Activated T-cell treated with anti-CD3 and anti-CD28 coated beads, Interleukin-2, amount 50 U/mL, for 72 hours (primary cell): ENCODE measurements at regions not wholly inside any gene's neighbourhood (a gene's known extent, or its start where the extent isn't known, plus 50 kb on each side); places are given as distances from the start of the nearest gene placed in this dataset.

Source experiments
- ATAC-seq, 2 donors: fragments of 150-1000 bp; cut with Tn5 transposase; replicated peaks in 1 of 2; 2 replicates each; pipeline ENCODE4 v1.10.0; 2021; ENCODE audit warnings: moderate library complexity in 2 of 2, mild to moderate bottlenecking in 1 of 2
- DNase-seq, 2 donors: peaks; one replicate each; pipeline ENCODE4 v3.0.0; 2021 to 2022; ENCODE audit warnings: mixed read lengths in 1 of 2
- H3K27ac Mint-ChIP-seq: one replicate; pipeline ENCODE4 v1.8.0; 2022; ENCODE audit warnings: mild to moderate bottlenecking, moderate library complexity, mixed read lengths
- H3K27me3 Mint-ChIP-seq: one replicate; pipeline ENCODE4 v1.8.0; 2022; ENCODE audit warnings: low read depth, mixed read lengths
- H3K36me3 Mint-ChIP-seq, 2 donors: one replicate each; pipeline ENCODE4 v1.8.0; 2022; ENCODE audit warnings: mixed read lengths in 2 of 2, mild to moderate bottlenecking in 1 of 2; ENCODE audit not compliant: insufficient read depth in 2 of 2
- H3K4me1 Mint-ChIP-seq: one replicate; pipeline ENCODE4 v1.8.0; 2022; ENCODE audit warnings: low read depth, mixed read lengths
- H3K4me3 Mint-ChIP-seq, 2 donors: one replicate each; pipeline ENCODE4 v1.8.0; 2022; ENCODE audit warnings: mild to moderate bottlenecking in 2 of 2, mixed read lengths in 2 of 2, moderate library complexity in 2 of 2
- H3K9me3 Mint-ChIP-seq, 2 donors: one replicate each; pipeline ENCODE4 v1.8.0; 2022; ENCODE audit warnings: mixed read lengths in 2 of 2

DNA sequence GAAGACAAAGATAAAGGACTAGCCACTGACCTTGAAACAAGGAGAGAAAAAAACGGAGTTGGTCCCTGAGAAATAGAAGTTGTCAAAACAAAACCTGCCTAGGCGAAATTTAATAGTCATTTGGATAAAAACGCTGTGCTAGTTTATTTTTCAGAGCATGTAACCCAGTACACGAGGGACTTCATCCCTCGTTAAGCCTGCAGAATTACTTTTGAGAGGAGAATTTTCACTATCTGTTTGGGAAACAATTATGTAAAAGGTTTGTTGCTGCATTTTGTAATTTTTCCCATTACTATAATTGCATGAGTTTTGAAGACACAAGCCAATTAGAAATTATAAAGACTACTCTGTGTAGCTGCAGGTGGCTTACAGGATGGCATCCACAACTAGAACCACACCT, 71.6 kb upstream of the MAP3K7 start:
- Mint-ChIP-seq H3K36me3 (no peaks in the 10 kb centered on the region), H3K27me3 (peaks cover 15% of the 10 kb centered on the region)

GRCh38 chr6:90656325-90656724, 69.5 kb upstream of the MAP3K7 start:
- ATAC-seq (no peak), DNase-seq (no peak)
- no peaks in the 10 kb centered on the region for H3K36me3 Mint-ChIP-seq
- no peaks in the 10 kb centered on the region for H3K9me3 Mint-ChIP-seq
- H3K27me3 Mint-ChIP-seq = peaks cover 15% of the 10 kb centered on the region
- H3K27ac Mint-ChIP-seq = no peak overlapping the region
- no peaks in the 10 kb centered on the region for H3K4me1 Mint-ChIP-seq
- H3K4me3 Mint-ChIP-seq = no peak overlapping the region

More for the DNA sequence above, 71.6 kb upstream of the MAP3K7 start:
- DNase-seq (no peak), ATAC-seq (no peak)
- no peak overlapping the region for H3K4me3 Mint-ChIP-seq
- H3K27ac Mint-ChIP-seq = no peak overlapping the region
- no peaks in the 10 kb centered on the region for H3K4me1 Mint-ChIP-seq
- H3K9me3 Mint-ChIP-seq = no peaks in the 10 kb centered on the region

GRCh38 chr6:90654806-90655205, 67.9 kb upstream of the MAP3K7 start:
- DNase-seq (no peak), ATAC-seq (no peak)
- H3K27ac Mint-ChIP-seq = no peak overlapping the region
- H3K27me3 Mint-ChIP-seq = peaks cover 15% of the 10 kb centered on the region
- H3K4me1 Mint-ChIP-seq = no peaks in the 10 kb centered on the region
- H3K36me3 Mint-ChIP-seq = no peaks in the 10 kb centered on the region
- H3K9me3 Mint-ChIP-seq = no peaks in the 10 kb centered on the region
- no peak overlapping the region for H3K4me3 Mint-ChIP-seq

DNA sequence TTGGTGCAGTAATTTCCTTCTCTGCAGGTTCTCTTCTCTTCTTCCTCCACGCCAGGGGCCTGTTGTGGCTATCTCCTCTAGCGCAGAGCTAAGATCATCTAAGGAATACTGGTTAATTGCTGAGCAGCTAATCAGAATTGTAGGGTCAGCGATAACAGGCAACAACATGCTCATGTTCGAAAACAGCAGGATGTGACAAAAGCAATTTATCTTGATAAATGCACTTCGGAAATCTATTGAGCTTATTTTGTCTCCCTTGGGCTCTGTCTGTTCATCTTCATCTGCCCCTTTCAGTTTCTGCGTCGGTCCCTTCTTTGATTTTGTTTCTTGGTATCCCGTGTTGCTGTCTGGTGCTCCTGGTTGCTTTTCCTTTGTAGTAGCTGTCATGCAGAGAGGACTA, 67.3 kb upstream of the MAP3K7 start:
- Mint-ChIP-seq H3K4me3 (no peak overlapping the region), H3K27ac (no peak overlapping the region), H3K9me3 (no peaks in the 10 kb centered on the region), H3K27me3 (peaks cover 15% of the 10 kb centered on the region), H3K4me1 (no peaks in the 10 kb centered on the region), H3K36me3 (no peaks in the 10 kb centered on the region)
- no peak for ATAC-seq
- no peak for DNase-seq

DNA sequence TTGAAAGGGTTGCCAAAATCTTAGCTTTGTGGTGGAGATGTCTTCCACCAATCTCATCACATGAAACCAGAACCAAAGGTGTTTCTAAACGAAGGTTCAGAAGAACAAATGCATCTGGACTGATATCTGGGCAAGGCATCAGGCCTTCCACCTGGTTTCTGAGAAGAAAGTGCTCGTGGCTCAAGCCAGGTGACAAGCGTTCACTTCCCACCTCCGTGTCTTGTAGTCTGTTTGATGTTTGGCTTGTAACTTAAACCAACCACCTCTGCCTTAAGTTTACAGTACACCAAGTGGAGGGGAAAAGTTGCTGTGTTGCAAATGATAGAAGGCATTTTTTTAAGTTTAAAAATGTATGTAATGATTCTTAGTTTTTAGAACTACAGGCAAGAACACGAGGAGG, 66.9 kb upstream of the MAP3K7 start:
- H3K27me3 Mint-ChIP-seq = peaks cover 13% of the 10 kb centered on the region
- DNase-seq (no peak), ATAC-seq (no peak)
- no peaks in the 10 kb centered on the region for H3K36me3 Mint-ChIP-seq
- no peaks in the 10 kb centered on the region for H3K4me1 Mint-ChIP-seq
- no peaks in the 10 kb centered on the region for H3K9me3 Mint-ChIP-seq
- H3K27ac Mint-ChIP-seq = no peak overlapping the region
- no peak overlapping the region for H3K4me3 Mint-ChIP-seq

DNA sequence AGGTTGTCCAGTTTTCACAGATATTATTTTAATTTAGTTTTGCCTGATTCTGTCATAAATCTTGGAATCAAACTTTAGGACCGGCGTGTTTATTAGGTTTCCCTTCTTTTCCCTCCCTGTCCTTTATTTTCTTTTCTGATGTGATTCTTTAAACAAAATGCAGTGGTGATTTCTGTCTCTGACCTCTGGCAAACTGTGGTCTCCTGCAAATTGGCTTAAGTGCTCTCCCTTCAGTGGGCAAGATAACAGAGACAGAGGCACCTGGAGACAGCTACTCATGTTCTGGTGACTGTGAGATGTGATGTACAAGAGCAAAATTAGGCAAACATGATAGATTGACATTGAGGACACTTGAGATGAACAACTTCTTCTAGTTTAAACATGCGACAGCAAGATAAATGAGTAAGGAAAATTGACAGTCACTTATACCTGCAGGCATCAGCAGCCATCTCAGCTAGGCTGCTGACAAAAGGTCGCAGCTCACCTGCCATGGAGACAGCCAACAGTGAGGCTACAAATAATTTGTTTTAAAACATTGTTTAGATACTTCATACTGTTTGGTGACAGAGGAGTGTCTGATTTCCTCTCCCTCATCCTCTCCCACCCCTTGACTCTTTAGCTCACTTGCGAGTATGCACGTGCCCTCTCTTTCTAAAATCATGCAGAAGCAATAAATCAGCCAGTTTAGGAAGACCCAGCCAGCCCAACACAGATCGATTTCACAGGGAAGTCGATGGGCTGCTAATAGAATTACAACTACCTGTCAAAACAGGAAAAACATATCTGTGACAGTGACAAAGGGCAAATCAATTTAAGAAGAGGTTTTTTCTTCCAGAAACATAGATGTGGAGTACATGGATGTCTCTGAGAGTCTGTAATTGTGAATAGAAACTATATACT, 63.4 kb upstream of the MAP3K7 start:
- H3K27ac Mint-ChIP-seq = no peak overlapping the region

DNA sequence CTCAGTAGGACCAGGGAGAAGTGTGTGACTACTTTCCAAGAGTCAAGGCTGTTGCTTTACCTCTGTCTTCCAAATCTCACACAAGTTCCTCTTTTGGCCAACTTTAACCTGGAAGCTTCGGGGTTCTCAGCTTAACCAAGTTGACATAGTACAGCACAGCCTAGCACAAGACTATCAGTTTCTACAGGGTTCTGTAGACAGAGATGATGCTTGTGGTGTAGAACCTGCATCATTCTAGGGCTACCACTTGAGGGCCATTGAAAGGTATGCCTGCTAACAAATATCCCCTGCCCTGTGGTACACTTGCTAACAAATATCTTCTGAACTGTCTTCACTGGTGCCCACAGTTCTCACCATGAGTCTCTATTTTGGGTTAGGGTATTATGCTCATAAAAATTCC, 62.0 kb upstream of the MAP3K7 start:
- Mint-ChIP-seq H3K4me1 (no peaks in the 10 kb centered on the region), H3K9me3 (no peaks in the 10 kb centered on the region), H3K27me3 (peaks cover 6% of the 10 kb centered on the region), H3K4me3 (no peak overlapping the region), H3K27ac (no peak overlapping the region), H3K36me3 (no peaks in the 10 kb centered on the region)
- DNase-seq (no peak), ATAC-seq (no peak)

More for the DNA sequence above, 63.4 kb upstream of the MAP3K7 start:
- Mint-ChIP-seq H3K27me3 (peaks cover 16% of the 10 kb centered on the region), H3K4me1 (no peaks in the 10 kb centered on the region), H3K9me3 (no peaks in the 10 kb centered on the region), H3K4me3 (no peak overlapping the region), H3K36me3 (no peaks in the 10 kb centered on the region)
- DNase-seq = no peak
- no peak for ATAC-seq

DNA sequence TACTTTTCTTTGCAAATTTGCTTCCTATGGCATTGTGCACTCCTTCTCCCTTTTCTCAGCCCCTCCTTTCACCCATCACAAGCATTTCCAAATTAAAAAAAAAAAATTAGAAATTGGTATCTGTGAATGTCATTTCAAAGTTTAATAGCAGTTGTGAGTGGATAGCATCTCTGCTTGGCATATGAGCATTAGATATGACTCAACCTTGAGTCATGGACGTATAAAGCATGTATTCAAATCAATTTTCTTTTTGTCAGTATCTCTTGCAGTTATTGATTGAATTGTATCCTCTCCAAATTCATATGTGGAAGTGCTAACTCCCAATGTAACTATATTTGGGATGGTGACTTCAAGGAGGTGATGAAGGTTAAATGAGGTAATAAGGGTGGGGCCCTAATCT, 60.1 kb upstream of the MAP3K7 start:
- Mint-ChIP-seq H3K27me3 (peaks cover 7% of the 10 kb centered on the region), H3K4me1 (no peaks in the 10 kb centered on the region), H3K27ac (no peak overlapping the region), H3K36me3 (no peaks in the 10 kb centered on the region), H3K4me3 (no peak overlapping the region), H3K9me3 (no peaks in the 10 kb centered on the region)
- DNase-seq = no peak
- no peak for ATAC-seq

DNA sequence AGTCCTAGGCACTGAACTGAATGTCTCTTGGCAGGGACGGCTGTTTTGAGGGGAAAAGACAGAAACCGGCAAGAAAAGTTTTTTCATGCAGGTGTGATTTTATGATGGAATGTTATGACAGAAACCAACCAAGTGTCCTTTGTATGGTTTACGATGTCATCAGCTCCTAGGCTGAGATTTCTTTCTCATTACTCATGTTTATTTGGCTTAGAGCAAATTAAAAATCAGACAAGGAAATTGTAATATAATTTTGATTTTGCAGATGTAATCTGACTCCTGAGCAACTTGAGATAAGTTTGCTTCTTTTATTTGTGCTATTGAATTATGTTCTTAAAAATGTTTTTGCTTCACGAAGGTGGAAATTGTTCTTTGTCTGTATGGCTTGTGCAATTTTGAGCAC, 58.8 kb upstream of the MAP3K7 start:
- Mint-ChIP-seq H3K36me3 (no peaks in the 10 kb centered on the region), H3K27ac (no peak overlapping the region), H3K4me1 (no peaks in the 10 kb centered on the region), H3K27me3 (peaks cover 13% of the 10 kb centered on the region), H3K9me3 (no peaks in the 10 kb centered on the region), H3K4me3 (no peak overlapping the region)
- DNase-seq (no peak), ATAC-seq (no peak)

- Mint-ChIP-seq H3K9me3 (no peaks in the 10 kb centered on the region), H3K4me1 (no peaks in the 10 kb centered on the region), H3K36me3 (peaks cover 0 to under 1% of the 10 kb centered on the region in 2 donors), H3K27ac (no peak overlapping the region), H3K4me3 (no peak overlapping the region), H3K27me3 (peaks cover 22% of the 10 kb centered on the region)
- ATAC-seq (no peak), DNase-seq (no peak)
These were observed 57.6 kb upstream of the MAP3K7 start for GRCh38 chr6:90644492-90644891.

DNA sequence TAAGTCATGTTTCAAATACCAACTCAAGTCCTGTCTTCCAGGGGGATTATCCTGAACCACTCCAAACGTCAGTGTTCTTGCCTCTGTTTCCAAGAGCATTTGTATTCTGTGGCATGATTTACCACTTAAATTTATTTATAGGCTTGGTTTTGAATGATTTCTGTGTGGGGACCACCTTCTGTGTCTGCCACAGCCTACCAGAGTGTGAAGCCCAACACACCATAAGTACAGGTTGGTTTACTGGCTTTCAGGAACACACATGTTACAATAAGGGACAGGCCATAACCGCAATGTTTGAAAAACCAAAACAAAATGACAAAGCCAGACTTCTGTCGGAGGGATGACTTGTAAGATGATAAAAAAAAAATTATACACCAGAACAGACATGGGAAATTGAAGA, 56.5 kb upstream of the MAP3K7 start:
- Mint-ChIP-seq H3K4me3 (no peak overlapping the region), H3K36me3 (peaks cover 0 to 2% of the 10 kb centered on the region in 2 donors), H3K9me3 (no peaks in the 10 kb centered on the region), H3K27me3 (peaks cover 30% of the 10 kb centered on the region), H3K27ac (no peak overlapping the region), H3K4me1 (no peaks in the 10 kb centered on the region)
- ATAC-seq (no peak), DNase-seq (no peak)

- Mint-ChIP-seq H3K27me3 (peaks cover 24% of the 10 kb centered on the region), H3K4me1 (no peaks in the 10 kb centered on the region), H3K36me3 (peaks cover 0 to 6% of the 10 kb centered on the region in 2 donors), H3K4me3 (no peak overlapping the region), H3K9me3 (peaks cover 0 to 3% of the 10 kb centered on the region in 2 donors), H3K27ac (no peak overlapping the region)
- no peak for DNase-seq
- no peak for ATAC-seq
These were observed 50.4 kb upstream of the MAP3K7 start for GRCh38 chr6:90637320-90637719.
